Ovary (tissue), 7 donors: ENCODE measurements at regions not wholly inside any gene's neighbourhood (a gene's known extent, or its start where the extent isn't known, plus 50 kb on each side); places are given as distances from the start of the nearest gene placed in this dataset.

Experiments used
- DNase-seq, 5 donors: peaks; one replicate each; pipeline ENCODE4 v3.0.0-alpha.2; 2019 to 2020
- H3K27ac ChIP-seq, 2 donors: fragments of 200-600 bp; one replicate each; pipeline versions ENCODE4 v1.5.1 to v1.8.0; 2019 to 2022
- H3K27me3 ChIP-seq: fragments of 200-600 bp; one replicate; pipeline ENCODE4 v1.8.0; 2022
- H3K36me3 ChIP-seq: fragments of 200-600 bp; sonication (generic); one replicate; pipeline ENCODE4 v1.5.1; 2019
- H3K4me1 ChIP-seq: one replicate; pipeline ENCODE4 v1.8.1; 2013; ENCODE audit warnings: mild to moderate bottlenecking, moderate library complexity; ENCODE audit not compliant: insufficient read depth
- H3K4me3 ChIP-seq: fragments of 200-600 bp; sonication (generic); one replicate; pipeline ENCODE4 v1.5.1; 2017
- H3K9me3 ChIP-seq, 2 donors: fragments of 200-600 bp in 1 of 2; sonication (generic) in 1 of 2; one replicate each; pipeline versions ENCODE4 v1.5.1 to v1.8.1; 2013 to 2019; ENCODE audit warnings: mild to moderate bottlenecking in 1 of 2, moderate library complexity in 1 of 2
- EP300 ChIP-seq: sonication (generic); formaldehyde crosslinking; IDR thresholded peaks from one replicate; pipeline ENCODE4 v1.6.1; 2017; ENCODE audit warnings: antibody characterized with exemption
- POLR2A ChIP-seq: fragments of 450-650 bp; IDR thresholded peaks from one replicate; pipeline ENCODE4 v1.6.1; 2017; ENCODE audit warnings: antibody characterized with exemption, mild to moderate bottlenecking, moderate library complexity
- WGBS, 3 donors: extraction: QIAGEN DNeasy Blood & Tissue Kit in 1 of 3; methylation state at CpG; one replicate each; pipeline versions ENCODE4 v1.1.5 to v1.1.7; 2013 to 2017; 5-methylcytosine and 5-hydroxymethylcytosine counted together
- intact Hi-C, 4 donors: fragments of 100-400 bp; cut with DNase I; formaldehyde crosslinking; loops; one replicate each; pipeline versions ENCODE4 v1.11.0 to v1.15.1; 2022 to 2023
- TF ChIP-seq, protein P1 (sequence below), 3 donors: fragments of 450-650 bp in 2 of 3; fragments of 200-600 bp in 1 of 3; IDR thresholded peaks; one replicate each; pipeline versions ENCODE4 v1.5.1 to v1.8.0; 2016 to 2022; ENCODE audit warnings: antibody characterized with exemption in 3 of 3, mild to moderate bottlenecking in 1 of 3
- donor health status: DM: no; HTN: no; CAD: no; lungs with moderate emphysema.
- donor health status: DM: no; HTN: no; CAD: no.
- donor health status: Bipolar disorder and iron deficiency.
- donor health status: DM: no; HTN: no; CAD: no.
- donor health status: DM: yes; HTN: yes; CAD: no.

DNA sequence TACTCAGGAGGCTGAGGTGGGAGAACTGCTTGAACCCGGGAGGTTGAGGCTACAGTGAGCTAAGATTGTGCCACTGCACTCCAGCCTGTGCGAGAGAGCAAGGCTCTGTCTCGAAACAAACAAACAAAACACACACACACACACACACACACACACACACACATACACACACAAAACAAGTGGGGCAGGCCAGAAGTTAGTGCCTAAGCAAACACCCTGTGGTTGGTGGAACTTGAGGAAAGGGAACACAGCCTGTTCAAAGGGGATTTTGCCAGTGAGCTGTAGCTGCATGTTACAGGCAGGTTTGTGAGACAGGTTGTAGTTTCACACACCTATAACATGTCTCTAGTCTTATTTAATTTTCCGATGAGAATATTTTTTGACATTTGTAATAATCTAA, 175.3 kb upstream of the CLEC14A start:
- WGBS, 3 donors, result 90 to 95% (median 92%) methylated on average over 4 of the region's 4 CpGs
- no peak overlapping the region for H3K27ac ChIP-seq
- no peak for DNase-seq
- no peaks in the 10 kb centered on the region for H3K27me3 ChIP-seq
- no peaks in the 10 kb centered on the region for H3K36me3 ChIP-seq
- intact Hi-C loops, result no loop called here
- no peak for TF ChIP-seq POLR2A
- TF ChIP-seq EP300, result no peak
- TF ChIP-seq, protein P1, sequence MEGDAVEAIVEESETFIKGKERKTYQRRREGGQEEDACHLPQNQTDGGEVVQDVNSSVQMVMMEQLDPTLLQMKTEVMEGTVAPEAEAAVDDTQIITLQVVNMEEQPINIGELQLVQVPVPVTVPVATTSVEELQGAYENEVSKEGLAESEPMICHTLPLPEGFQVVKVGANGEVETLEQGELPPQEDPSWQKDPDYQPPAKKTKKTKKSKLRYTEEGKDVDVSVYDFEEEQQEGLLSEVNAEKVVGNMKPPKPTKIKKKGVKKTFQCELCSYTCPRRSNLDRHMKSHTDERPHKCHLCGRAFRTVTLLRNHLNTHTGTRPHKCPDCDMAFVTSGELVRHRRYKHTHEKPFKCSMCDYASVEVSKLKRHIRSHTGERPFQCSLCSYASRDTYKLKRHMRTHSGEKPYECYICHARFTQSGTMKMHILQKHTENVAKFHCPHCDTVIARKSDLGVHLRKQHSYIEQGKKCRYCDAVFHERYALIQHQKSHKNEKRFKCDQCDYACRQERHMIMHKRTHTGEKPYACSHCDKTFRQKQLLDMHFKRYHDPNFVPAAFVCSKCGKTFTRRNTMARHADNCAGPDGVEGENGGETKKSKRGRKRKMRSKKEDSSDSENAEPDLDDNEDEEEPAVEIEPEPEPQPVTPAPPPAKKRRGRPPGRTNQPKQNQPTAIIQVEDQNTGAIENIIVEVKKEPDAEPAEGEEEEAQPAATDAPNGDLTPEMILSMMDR (IDR thresholded peaks at IDR 0.05), result no peak
- H3K9me3 ChIP-seq, result no peaks in the 10 kb centered on the region
- no peak overlapping the region for H3K4me3 ChIP-seq
- H3K4me1 ChIP-seq, result no peaks in the 10 kb centered on the region

DNA sequence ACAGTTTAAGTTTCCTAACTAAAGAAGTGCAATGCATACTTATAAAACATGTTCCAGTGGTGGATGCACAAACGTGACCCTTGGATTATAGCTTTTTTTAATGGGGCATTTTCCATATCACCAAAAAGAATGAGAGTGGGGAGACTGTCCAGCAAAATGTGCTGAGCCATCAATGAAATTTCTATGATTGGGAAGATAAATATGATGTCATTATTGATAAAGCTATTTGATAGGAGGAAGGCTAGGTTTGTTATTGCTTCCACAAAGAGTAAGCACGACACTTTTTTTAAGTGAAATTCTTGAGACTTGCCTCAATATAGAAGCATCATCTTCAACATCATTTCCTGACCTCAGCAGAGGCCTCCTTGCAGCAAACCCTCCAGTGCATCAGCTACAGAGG, 174.6 kb upstream of the CLEC14A start:
- DNase-seq, result no peak
- H3K27me3 ChIP-seq, result no peaks in the 10 kb centered on the region
- H3K36me3 ChIP-seq, result no peaks in the 10 kb centered on the region
- whole genome bisulfite sequencing, 3 donors, result 79 to 90% (median 88%) methylated on average over 2 of the region's 2 CpGs
- intact Hi-C loops, result no loop called here
- H3K4me1 ChIP-seq, result no peaks in the 10 kb centered on the region
- H3K27ac ChIP-seq, result no peak overlapping the region
- no peak overlapping the region for H3K4me3 ChIP-seq
- TF ChIP-seq EP300, result no peak
- no peak for TF ChIP-seq POLR2A
- TF ChIP-seq, protein P1 (IDR thresholded peaks at IDR 0.05), result no peak
- no peaks in the 10 kb centered on the region for H3K9me3 ChIP-seq

DNA sequence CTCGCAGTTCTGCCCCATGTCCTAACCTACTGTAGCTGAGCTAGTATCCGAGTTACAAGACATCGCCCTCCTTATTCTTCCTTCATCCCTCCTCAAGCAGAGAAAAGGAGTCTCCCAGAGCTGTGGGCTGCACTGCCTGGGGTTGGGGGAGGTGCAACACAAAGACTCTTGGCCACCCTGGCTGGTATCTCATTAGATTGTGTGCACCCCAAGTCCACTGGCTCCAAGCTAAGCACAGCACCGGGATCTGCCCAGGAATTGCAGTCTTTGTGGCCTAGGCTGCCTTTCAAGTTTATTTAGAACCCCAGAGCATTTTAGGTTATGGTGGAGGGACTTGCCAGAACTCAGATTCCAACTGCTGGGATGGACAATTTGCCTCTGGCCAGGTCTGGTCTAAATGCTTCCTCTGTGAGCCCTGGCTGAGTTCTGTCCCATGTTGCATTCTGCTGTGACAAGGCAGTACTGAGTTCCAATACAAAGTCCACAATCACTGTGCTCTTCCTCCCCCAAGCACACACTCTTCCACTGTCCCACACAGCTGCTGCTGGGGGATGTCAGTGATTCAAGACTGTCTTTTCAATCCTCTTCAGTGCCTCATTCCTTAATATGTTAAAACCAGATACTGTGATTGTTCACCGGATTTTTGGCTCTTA, 169.6 kb upstream of the CLEC14A start:
- DNase-seq, result no peak
- Histone ChIP-seq H3K27ac (no peak overlapping the region), H3K4me3 (no peak overlapping the region), H3K27me3 (no peaks in the 10 kb centered on the region), H3K9me3 (no peaks in the 10 kb centered on the region), H3K4me1 (no peaks in the 10 kb centered on the region), H3K36me3 (no peaks in the 10 kb centered on the region)
- WGBS, 3 donors, result 92 to 93% (median 93%) methylated on average over 5 of the region's 5 CpGs
- TF ChIP-seq, protein P1 (IDR thresholded peaks at IDR 0.05), result no peak
- no peak for TF ChIP-seq EP300
- intact Hi-C loops, result no loop called here

DNA sequence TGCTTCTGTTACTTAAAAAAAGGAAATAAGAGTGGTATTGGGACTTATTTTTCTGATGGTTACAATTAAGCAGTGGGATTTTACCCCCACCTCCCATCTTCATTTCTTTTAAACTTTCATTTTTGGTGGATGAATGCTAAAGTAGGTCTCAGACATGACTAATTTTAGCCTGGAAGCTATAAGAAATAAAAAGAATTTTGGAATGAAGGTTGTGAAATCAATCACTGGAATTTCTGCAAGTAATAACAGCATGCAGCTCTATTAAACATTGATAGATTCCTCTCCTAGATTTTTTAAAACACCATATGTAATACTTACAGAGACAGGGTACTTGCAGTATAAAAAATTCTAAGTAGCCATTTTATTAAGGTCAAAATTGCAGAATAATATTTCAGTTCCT, 164.2 kb upstream of the CLEC14A start:
- H3K9me3 ChIP-seq, result no peaks in the 10 kb centered on the region
- TF ChIP-seq, protein P1 (IDR thresholded peaks at IDR 0.05), result no peak
- TF ChIP-seq POLR2A, result no peak
- TF ChIP-seq EP300, result no peak

More for the DNA sequence above, 164.2 kb upstream of the CLEC14A start:
- Histone ChIP-seq H3K36me3 (no peaks in the 10 kb centered on the region), H3K4me1 (no peaks in the 10 kb centered on the region), H3K27me3 (no peaks in the 10 kb centered on the region), H3K4me3 (no peak overlapping the region), H3K27ac (no peak overlapping the region)
- intact Hi-C loops, result no loop called here
- no peak for DNase-seq
